HG02870 (cell line): ENCODE measurements at regions not wholly inside any gene's neighbourhood (a gene's known extent, or its start where the extent isn't known, plus 50 kb on each side); places are given as distances from the start of the nearest gene placed in this dataset.

Experiments
- ATAC-seq: cut with Tn5 transposase; IDR thresholded peaks from one replicate; pipeline ENCODE4 v1.9.1; 2021; ENCODE audit warnings: mild to moderate bottlenecking, moderate library complexity; ENCODE audit not compliant: unreplicated experiment

- ATAC-seq = peak; percentile 97
Measured at GRCh38 chr16:79770244-79771064, 169.9 kb upstream of the MAF start.

GRCh38 chr16:79769928-79770243 lies 169.3 kb upstream of the MAF start:
- no peak for ATAC-seq

- no peak for ATAC-seq
Measured at GRCh38 chr16:79769270-79769927, 168.9 kb upstream of the MAF start.

GRCh38 chr16:79768276-79768970 lies 167.9 kb upstream of the MAF start:
- ATAC-seq = no peak

GRCh38 chr16:79767421-79768275 lies 167.1 kb upstream of the MAF start:
- ATAC-seq = no peak

- no peak for ATAC-seq
Measured at GRCh38 chr16:79765901-79766394, 165.4 kb upstream of the MAF start.

GRCh38 chr16:79765431-79765830 lies 164.9 kb upstream of the MAF start:
- no peak for ATAC-seq

GRCh38 chr16:79764415-79765110 lies 164.0 kb upstream of the MAF start:
- no peak for ATAC-seq

GRCh38 chr16:79762217-79762616 lies 161.7 kb upstream of the MAF start:
- no peak for ATAC-seq

GRCh38 chr16:79758615-79759346 lies 158.2 kb upstream of the MAF start:
- ATAC-seq = no peak

GRCh38 chr16:79757968-79758367 lies 157.4 kb upstream of the MAF start:
- no peak for ATAC-seq

- no peak for ATAC-seq
Measured at GRCh38 chr16:79757163-79757562, 156.6 kb upstream of the MAF start.

GRCh38 chr16:79756571-79756970 lies 156.0 kb upstream of the MAF start:
- ATAC-seq = no peak

GRCh38 chr16:79754501-79754900 lies 154.0 kb upstream of the MAF start:
- no peak for ATAC-seq

- ATAC-seq = no peak
Measured at GRCh38 chr16:79754081-79754480, 153.5 kb upstream of the MAF start.

- ATAC-seq = no peak
Measured at GRCh38 chr16:79753286-79753685, 152.7 kb upstream of the MAF start.

- ATAC-seq = no peak
Measured at GRCh38 chr16:79752396-79752795, 151.9 kb upstream of the MAF start.

- ATAC-seq = no peak
Measured at GRCh38 chr16:79751471-79752184, 151.1 kb upstream of the MAF start.

GRCh38 chr16:79750311-79750710 lies 149.8 kb upstream of the MAF start:
- ATAC-seq = no peak
